Left ventricle myocardium inferior (tissue), 1 donor: ENCODE measurements at regions not wholly inside any gene's neighbourhood (a gene's known extent, or its start where the extent isn't known, plus 50 kb on each side); places are given as distances from the start of the nearest gene placed in this dataset.
"Not testable (repeated sequence)": the region's sequence is repeated elsewhere in the genome, so short reads cannot be mapped to it uniquely, and the experiment has no call there.

Experiments used
- DNase-seq: peaks from one replicate; pipeline ENCODE4 v3.0.0-alpha.2; 2020
- H3K27ac ChIP-seq: fragments of 200-600 bp; replicated peaks from 2 replicates; pipeline ENCODE4 v1.8.0; 2021
- H3K27me3 ChIP-seq: fragments of 200-600 bp; 2 replicates; pipeline ENCODE4 v1.8.0; 2021; ENCODE audit warnings: low read depth
- H3K36me3 ChIP-seq: fragments of 200-600 bp; 2 replicates; pipeline ENCODE4 v1.8.0; 2021
- H3K4me1 ChIP-seq: fragments of 200-600 bp; 2 replicates; pipeline ENCODE4 v1.8.0; 2021
- H3K4me3 ChIP-seq: fragments of 200-600 bp; 2 replicates; pipeline ENCODE4 v1.8.0; 2021; ENCODE audit warnings: mild to moderate bottlenecking, moderate library complexity
- H3K9me3 ChIP-seq: fragments of 200-600 bp; replicated peaks from 2 replicates; pipeline ENCODE4 v1.8.0; 2021
- CTCF ChIP-seq: fragments of 200-600 bp; IDR thresholded peaks from 2 replicates; pipeline ENCODE4 v1.8.0; 2021; ENCODE audit warnings: antibody characterized with exemption, mild to moderate bottlenecking, borderline replicate concordance
- intact Hi-C: fragments of 100-400 bp; cut with micrococcal nuclease; formaldehyde crosslinking; loops from one replicate; pipeline ENCODE4 v1.11.0; 2022
- donor health status: DM: no; HTN: yes; CAD: no; lungs with severe emphysema.

- Histone ChIP-seq H3K4me3 (no peak overlapping the region), H3K27ac (no peak overlapping the region), H3K27me3 (no peaks in the 10 kb centered on the region), H3K4me1 (no peaks in the 10 kb centered on the region), H3K9me3 (peaks cover 3% of the 10 kb centered on the region), H3K36me3 (no peaks in the 10 kb centered on the region)
- DNase-seq, result no peak
- TF ChIP-seq CTCF, result no peak
- intact Hi-C loops, result no loop called here
These were observed 67.2 kb downstream of the BUB3 start for GRCh38 chr10:123221418-123221817.

DNA sequence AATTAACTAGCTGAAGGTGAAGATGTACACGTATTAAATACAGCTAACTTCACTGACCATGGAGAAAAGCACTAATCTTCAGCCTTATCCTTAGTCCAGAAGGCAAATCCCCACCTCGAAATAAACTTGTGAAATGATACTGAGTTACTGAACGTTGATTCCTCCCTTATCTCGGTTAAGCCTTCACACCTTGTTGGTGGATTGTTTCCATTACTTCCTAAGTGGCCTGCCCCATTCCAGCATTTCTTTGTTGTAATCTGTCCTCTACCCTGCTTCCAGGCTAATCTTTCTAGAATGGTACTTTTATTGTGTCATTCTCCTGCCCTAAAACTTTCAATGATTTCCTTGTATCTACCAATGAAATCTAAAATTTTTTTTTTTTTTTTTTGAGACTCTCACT lies 68.6 kb downstream of the BUB3 start:
- Histone ChIP-seq H3K4me1 (no peaks in the 10 kb centered on the region), H3K27me3 (no peaks in the 10 kb centered on the region), H3K9me3 (no peaks in the 10 kb centered on the region), H3K27ac (no peak overlapping the region), H3K4me3 (no peak overlapping the region), H3K36me3 (peaks cover 4% of the 10 kb centered on the region)
- intact Hi-C loops, result no loop called here
- no peak for DNase-seq
- no peak for TF ChIP-seq CTCF

- Histone ChIP-seq H3K27me3 (no peaks in the 10 kb centered on the region), H3K4me3 (no peak overlapping the region), H3K9me3 (peaks cover 9% of the 10 kb centered on the region), H3K4me1 (no peaks in the 10 kb centered on the region), H3K27ac (no peak overlapping the region), H3K36me3 (peaks cover 32% of the 10 kb centered on the region)
- DNase-seq, result no peak
- TF ChIP-seq CTCF, result no peak
- intact Hi-C loops, result no loop called here
These were observed 73.5 kb downstream of the BUB3 start for GRCh38 chr10:123227706-123228105.

- Histone ChIP-seq H3K27ac (no peak overlapping the region), H3K27me3 (no peaks in the 10 kb centered on the region), H3K4me3 (no peak overlapping the region), H3K36me3 (peaks cover 32% of the 10 kb centered on the region), H3K9me3 (peaks cover 28% of the 10 kb centered on the region), H3K4me1 (no peaks in the 10 kb centered on the region)
- intact Hi-C loops, result no loop called here
- no peak for DNase-seq
- no peak for TF ChIP-seq CTCF
These were observed 75.9 kb downstream of the BUB3 start for GRCh38 chr10:123229927-123230630.

DNA sequence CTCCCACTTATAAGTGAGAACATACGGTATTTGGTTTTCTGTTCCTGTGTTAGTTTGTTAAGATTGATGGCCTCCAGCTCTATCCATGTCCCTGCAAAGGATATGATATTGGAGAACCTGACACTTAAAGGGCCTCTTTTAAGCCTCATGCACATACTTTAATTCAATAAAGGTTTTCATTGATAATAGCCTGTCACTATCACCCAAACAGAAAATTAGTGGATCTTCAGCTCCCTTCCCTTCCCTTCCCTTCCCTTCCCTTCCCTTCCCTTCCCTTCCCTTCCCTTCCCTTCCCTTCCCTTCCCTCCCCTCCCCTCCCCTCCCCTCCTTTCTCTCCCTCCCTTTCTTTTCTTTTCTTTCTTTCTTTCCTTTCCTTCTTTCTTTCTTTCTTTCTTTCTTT lies 78.7 kb downstream of the BUB3 start:
- DNase-seq, H3K4me1 ChIP-seq, H3K4me3 ChIP-seq, H3K27me3 ChIP-seq, intact Hi-C loops, H3K27ac ChIP-seq: not testable (repeated sequence)
- Histone ChIP-seq H3K9me3 (peaks cover 40% of the 10 kb centered on the region), H3K36me3 (peaks cover 36% of the 10 kb centered on the region)

- intact Hi-C loops, H3K4me3 ChIP-seq, DNase-seq, H3K4me1 ChIP-seq, H3K27me3 ChIP-seq, H3K27ac ChIP-seq: not testable (repeated sequence)
- Histone ChIP-seq H3K9me3 (peaks cover 40% of the 10 kb centered on the region), H3K36me3 (peaks cover 22% of the 10 kb centered on the region)
These were observed 80.8 kb downstream of the BUB3 start for GRCh38 chr10:123235014-123235413.
